Activated gamma-delta T cell treated with Interleukin-2 at 50 U/mL for 16 hours (primary cell): ENCODE measurements at regions not wholly inside any gene's neighbourhood (a gene's known extent, or its start where the extent isn't known, plus 50 kb on each side); places are given as distances from the start of the nearest gene placed in this dataset.
"Not testable (repeated sequence)": the region's sequence is repeated elsewhere in the genome, so short reads cannot be mapped to it uniquely, and the experiment has no call there.

Source experiments
- DNase-seq: peaks from one replicate; pipeline ENCODE4 v3.0.0-alpha.2; 2020

DNA sequence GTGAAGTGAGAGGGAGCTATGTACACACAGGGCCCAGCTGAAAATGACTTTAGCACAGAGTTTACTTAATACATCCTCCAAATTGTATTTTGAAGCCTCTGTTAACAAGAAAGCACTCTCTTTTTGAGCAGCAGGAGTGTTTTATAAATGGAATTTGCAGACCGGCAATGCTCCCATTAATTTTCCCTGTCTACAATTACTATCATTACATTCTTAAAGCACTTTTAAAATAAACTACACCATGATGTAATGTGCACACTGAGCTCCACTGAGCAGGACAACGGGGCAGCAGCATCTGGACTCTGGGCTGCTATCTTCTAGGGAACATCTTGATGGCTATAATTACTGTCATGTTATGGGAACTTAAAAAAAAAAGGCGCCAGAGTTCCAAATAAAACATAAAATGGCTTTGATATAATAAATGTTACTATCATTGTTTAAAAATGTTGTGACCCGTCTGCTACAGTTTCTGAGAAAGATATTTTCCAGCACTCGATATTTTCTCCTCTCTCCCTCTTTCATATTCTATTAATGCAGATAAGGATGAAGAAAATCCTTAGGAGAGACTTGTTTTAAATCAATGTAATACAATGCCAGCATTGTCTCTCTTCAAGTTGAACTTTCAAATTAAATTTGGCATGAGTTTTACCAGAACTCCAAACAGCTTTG is 150.9 kb downstream of the HLX start:
- no peak for DNase-seq

DNA sequence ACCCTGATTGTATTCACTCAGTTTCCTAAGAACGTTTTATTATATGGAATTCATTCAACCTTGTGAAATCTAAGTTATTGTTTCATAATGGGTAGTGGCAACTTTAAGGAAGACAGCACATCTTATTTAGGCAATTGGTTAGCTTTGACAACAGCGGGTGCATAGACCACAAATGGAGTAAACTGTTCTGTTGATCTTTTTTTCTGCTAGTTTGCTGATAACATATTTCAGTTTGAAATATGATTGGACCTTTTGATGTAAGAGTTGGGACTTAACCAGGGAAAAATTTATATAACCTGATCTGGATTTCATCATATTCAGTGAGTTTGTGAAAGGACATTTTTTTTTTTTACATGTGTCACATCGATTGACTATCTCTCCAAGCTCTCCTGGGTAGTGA is 151.7 kb downstream of the HLX start:
- DNase-seq = no peak

DNA sequence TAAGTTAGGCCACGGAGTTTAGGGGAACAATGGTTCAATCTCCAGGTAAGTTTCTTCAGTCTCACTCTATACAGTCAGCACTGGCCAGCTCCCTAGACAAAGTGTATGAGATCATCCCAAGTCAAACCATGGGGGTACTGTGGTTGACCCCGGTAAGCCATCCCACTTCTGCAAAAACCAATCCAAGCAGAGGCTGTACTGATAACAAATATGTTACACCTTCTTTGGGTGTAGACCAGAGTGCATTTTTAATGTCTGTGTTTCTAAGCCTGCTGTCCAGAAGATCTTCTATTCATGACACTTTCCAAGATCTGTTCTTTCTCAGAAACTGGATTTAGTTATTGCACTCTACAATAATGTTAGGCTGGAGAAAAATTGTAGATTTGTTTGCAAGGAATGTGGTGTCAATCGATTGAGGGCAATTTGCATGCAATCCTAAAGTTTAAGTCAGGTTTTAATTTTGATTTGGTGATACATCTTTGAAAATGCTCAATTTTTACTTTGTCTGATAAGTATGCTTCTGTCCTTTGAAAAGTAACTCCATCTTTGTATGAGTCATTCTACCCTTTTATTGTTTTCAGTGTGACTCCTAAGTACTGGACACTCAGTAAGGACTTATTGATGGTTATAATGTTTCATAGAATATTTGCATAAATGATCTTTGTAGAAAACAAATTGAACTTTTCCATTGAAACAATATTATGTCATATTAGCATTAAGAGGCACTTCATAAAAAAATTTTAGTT is 152.4 kb downstream of the HLX start:
- DNase-seq = no peak

- no peak for DNase-seq
These were observed 153.0 kb downstream of the HLX start for GRCh38 chr1:221032204-221032585.

DNA sequence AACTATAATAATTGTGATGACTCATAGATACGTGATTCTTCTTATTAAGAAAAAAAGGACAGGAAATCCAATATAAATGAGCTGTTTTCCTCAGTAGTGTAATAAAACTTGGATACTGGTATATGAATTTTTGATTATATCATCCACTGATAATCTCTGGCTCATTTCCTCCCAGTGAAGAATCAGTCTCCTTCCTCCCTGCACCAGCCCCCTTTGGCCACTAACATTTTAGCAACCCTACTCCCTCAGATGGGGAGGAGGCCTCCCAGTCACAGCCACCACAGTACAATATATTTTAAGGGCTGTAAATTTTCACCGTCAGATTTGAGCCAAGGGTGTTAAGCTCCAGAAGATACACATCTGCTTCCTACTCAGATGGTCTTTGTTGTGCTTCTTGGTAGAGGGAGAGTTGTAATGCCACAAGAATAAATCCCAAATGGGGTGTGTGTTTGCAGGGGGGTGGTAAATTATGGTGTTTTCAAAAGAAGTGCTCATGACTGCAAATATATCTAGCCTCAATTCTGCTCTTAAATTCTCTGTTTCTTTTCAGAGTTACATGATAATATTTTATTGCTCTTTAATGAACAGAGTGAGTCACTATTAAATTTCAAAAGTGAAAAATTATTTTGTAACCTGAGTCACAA is 153.5 kb downstream of the HLX start:
- no peak for DNase-seq

DNA sequence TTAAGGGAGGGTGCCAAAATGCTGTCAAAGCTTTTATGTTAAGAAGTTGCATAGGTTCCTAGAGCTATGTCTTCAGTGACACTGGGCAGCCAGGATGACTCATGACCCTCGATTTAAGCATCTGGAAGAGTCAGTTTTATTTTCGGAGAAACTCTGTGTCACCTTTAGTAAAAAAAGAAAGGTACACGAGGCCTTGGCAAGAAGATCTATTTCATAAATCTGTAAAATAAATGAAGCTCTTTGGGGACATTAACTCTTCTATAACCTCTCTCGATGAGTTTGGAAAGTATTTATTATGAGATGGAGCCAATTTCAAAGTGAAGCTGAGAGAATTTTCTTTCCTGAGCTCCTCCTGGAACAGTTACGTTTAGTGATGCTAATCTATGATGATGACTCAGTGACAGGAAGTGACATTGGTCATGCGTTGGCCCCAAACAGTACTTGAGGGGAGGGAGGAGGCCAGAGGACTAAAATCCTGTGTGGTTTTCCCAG is 156.5 kb downstream of the HLX start:
- DNase-seq = no peak

- no peak for DNase-seq
These were observed 160.4 kb downstream of the HLX start for GRCh38 chr1:221039616-221040015.

- DNase-seq = no peak
These were observed 160.9 kb downstream of the HLX start for GRCh38 chr1:221040101-221040500.

- no peak for DNase-seq
These were observed 161.5 kb downstream of the HLX start for GRCh38 chr1:221040691-221041285.

- no peak for DNase-seq
These were observed 165.3 kb downstream of the HLX start for GRCh38 chr1:221044538-221044937.

DNA sequence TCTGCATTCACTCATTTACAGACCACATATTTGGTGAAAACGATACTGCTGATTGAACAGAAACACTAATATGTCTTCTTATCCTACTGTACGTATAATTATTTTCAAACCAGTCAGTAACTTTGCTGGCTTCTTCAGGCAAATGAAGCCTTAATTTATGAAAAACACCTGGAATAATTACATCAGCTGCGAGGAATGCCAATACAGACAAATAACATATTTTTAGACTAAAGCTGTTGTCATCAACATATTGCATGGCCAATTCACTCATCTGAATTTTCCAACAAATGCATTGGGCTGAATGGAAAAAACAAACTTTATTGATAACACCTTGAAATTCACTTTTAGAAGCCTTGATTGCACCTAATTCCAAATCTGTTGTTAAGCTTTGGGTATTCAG is 165.9 kb downstream of the HLX start:
- DNase-seq = no peak

GRCh38 chr1:221045842-221046831 is 166.9 kb downstream of the HLX start:
- DNase-seq = no peak

DNA sequence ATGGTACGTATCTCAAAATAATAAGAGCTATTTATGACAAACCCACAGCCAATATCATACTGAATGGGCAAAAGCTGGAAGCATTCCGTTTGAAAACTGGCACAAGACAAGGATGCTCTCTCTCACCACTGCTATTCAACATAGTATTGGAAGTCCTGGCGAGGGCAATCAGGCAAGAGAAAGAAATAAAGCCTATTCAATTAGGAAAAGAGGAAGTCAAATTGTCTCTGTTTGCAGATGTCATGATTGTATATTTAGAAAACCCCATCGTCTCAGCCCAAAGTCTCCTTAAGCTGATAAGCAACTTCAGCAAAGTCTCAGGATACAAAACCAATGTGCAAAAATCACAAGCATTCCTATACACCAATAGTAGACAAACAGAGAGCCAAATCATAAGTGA is 172.1 kb downstream of the HLX start:
- not testable (repeated sequence) for DNase-seq

DNA sequence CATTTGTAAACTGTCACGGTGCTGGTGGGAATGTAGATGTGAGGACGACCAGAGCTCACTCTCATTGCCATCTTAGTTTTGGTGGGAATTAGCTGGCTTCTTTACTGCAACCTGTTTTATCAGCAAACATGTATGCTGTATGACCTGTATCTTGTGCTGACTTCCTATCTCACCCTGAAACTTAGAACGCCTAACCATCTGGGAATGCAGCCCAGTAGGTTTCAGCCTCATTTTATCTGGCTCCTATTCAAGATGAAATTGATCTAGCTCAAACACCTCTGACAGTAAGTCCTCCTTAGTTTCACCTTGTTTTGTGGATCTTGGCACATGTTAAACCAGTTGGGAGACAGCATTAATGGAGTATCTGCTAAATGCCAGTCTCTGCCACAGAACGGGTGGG is 174.6 kb downstream of the HLX start:
- DNase-seq = no peak

GRCh38 chr1:221059506-221059905 is 180.3 kb downstream of the HLX start:
- no peak for DNase-seq

DNA sequence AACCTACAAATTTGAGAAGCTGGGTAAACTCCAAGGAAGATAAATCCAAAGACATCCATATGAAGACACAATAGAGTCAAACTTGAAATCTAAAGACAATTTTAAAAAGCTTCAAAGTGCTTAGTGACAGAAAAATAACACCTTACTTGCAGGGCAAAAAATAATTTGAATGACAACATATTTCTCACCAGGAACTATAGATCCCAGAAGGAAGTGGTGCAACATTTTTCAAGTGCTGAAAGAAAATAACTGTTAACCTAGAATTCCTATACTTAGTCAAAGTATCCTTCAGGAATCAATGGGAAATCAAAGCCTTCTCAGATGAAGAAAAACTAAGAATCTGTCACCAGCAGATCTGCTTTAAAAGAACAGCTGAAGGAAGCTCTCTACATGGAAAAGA is 184.4 kb downstream of the HLX start:
- DNase-seq = no peak

DNA sequence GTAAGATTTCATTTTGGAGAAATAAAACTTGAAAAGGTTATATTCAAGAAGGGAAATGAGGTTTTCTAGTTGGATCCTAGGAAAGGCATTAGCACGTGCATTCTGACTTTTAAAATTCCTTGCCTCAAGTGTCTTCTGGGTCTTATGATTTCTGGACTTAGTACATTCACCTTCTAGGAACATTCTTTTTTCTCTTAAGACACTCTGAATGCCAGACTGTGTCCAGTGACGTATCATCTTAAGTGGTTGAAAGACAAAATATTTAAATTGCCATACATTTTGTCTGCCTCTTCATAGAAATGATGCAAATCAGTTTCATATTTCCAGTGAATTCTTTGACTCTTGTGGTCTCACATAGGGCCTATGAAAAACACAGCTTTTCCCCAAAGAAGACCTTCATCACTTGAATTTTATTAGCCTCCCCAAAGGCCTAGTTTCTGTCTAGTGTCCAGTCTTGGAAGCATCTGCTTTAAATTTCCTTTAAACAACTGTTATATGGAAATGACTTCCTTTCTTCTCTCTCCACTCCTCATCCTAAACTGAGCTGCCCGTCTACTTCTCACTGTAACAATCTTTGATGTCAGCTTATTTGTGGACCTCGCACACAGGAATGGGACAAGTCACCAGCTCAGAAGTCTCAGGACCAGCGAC is 187.2 kb downstream of the HLX start:
- no peak for DNase-seq

- DNase-seq = no peak
These were observed 188.5 kb downstream of the HLX start for GRCh38 chr1:221067721-221068120.

- no peak for DNase-seq
These were observed 190.1 kb downstream of the HLX start for GRCh38 chr1:221069178-221069903.

DNA sequence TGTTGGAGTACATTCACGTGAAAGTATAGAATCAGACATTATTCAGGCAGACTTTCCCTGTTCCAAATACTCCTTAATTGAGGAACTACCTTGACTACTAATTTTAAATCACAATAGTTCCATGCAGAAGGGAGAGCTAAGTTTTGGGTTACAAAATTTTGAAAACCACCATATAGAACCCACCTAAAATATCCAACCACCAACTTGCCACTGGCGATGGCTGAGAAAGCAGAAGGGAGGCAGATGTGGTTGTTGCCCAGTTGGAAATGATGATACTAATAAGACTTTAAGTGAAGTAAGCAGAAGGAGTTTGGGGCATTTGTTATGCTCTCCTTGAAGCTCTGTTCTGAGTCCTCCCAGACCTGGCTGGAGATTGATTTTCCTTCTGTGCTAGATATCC is 190.7 kb downstream of the HLX start:
- no peak for DNase-seq

GRCh38 chr1:221071777-221072176 is 192.5 kb downstream of the HLX start:
- no peak for DNase-seq
